ENCODE measurements at regions not wholly inside any gene's neighbourhood (a gene's known extent, or its start where the extent isn't known, plus 50 kb on each side); places are given as distances from the start of the nearest gene placed in this dataset.
"Not testable (repeated sequence)": the region's sequence is repeated elsewhere in the genome, so short reads cannot be mapped to it uniquely, and the experiment has no call there.

DNA sequence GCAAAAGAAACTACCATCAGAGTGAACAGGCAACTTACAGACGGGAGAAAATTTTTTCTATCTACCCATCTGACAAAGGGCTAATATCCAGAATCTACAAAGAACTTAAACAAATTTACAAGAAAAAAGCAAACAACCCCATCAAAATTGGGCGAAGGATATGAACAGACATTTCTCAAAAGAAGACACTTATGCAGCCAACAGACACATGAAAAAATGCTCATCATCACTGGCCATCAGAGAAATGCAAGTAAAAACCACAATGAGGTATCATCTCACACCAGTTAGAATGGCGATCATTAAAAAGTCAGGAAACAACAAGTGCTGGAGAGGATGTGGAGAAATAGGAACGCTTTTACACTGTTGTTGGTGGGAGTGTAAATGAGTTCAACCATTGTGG lies 206.6 kb upstream of the HTR1E start:
- DNase-seq: not testable (repeated sequence)

- DNase-seq: no peak
Observed at GRCh38 chr6:86730216-86730615, 207.1 kb upstream of the HTR1E start.

DNA sequence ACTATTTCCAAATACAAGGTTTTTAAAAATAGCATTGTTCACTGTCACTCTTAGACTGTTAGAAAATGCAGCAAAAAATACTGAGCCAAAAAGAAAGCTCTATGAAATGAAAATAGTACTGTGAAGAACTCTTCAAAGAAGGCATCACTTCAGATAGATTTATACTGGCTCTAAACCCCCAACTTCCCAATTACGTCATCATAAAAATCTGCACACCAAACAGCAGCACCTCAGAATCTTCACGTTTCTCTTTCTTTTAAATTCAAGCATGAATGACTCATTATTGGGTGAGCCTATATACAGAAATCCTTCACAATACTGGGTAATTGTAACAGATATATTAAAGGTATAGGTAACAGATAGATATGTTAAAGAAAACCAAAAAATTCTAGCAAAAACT lies 208.4 kb upstream of the HTR1E start:
- no peak for DNase-seq

GRCh38 chr6:86724695-86725094 lies 212.6 kb upstream of the HTR1E start:
- no peak for DNase-seq

DNA sequence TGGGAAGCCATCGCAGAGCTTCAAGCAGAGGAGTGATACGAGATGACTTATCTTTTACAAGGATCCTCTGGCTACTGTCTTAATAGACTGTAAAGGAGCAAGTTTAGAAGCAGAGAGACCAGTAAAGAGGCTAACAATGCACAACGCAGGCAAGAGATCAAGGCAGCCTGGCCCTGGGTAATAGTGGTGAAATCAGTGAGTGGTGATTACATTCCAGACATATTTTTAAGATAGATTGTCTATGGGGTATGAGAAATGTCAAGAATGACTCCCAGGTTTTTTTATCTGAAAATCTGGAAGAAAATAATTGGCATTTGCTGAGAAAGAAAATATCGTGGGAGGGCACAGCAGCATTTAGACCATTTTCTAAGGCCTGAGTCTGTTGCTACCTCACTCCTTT lies 213.6 kb upstream of the HTR1E start:
- DNase-seq: no peak

DNA sequence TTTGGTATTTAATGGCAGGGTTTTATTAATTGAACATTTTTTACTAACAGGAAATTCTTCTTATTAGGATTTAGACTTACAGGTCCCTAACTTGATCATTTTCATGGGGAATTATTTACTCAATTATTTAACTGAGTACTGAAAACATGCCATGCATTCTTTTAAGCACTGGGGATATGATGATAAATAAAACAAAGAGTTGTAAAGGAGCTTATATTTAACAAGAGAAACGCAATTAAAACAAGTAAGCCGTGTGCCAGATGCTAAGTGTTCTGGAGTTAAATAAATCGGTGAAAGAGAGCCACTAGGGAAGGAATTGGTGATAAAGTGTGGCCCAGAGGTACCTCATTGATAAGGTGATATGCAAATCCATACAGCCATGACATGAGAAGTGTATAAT lies 214.2 kb upstream of the HTR1E start:
- DNase-seq: no peak

DNA sequence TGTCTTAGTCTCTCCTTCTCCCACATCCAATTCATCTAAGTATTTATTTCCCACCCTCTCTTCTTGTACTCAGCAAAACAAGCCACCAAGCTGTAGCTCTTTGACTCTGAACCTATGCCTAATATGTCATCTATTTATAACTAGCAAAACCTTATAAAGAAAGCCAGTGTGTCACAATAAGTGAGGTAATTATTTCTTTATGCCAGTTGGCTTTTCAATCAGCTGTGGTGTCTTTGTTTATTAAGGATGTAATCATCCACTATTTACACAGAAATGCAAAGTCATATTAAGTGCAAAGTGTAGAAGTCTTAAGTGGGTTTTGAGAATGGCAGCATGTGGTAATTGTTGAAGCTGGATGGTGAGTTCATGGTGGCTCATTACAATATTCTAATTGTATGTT lies 215.2 kb upstream of the HTR1E start:
- no peak for DNase-seq

- DNase-seq: no peak
Observed at GRCh38 chr6:86715676-86716075, 221.7 kb upstream of the HTR1E start.

DNA sequence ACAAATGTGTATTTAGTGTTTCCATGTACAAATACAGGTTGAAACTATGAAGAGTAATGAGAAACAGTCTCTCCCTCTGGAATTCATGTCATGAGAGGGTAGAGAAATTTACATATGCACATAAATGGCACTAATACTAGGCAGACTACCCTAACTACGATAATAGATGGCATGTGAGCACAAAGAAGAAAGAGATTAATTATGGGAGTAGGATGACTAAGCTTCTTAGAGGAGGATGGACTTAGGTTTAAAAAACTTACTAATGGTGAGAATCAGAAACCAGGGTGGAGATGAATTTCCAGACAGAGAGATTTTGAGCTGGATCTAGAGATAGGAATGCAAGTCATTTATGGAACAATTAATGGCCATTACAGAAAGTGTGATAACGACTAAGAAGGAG lies 225.3 kb upstream of the HTR1E start:
- DNase-seq: no peak

DNA sequence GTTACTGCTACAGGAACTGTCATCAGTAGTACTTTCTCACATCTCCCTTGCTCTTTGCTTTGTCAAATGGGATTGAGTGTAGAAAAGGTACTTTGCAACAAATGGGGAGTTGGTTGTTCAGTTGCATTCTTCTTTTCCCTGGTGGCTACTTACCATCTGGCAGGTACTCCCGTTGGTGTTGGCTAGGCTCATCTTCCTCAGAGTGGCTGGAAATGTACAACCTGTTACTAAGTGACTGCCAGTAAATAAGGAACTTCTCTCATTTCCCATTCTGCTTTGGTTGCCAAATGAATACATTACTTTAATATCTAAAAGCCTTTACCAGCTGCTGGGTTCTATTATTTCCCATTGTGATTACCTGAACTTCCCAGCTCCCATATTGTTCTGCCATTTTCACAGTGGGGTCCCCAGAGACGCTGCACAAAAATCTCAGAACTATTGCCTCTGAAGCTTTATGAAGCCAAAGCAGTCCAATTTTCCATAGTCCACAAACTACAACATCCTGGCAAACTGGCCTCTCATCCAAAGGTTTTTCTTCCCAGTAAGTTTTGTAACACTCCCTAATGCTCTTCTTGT lies 229.7 kb upstream of the HTR1E start:
- no peak for DNase-seq

- DNase-seq: no peak
Observed at GRCh38 chr6:86706449-86706848, 230.9 kb upstream of the HTR1E start.

- not testable (repeated sequence) for DNase-seq
Observed at GRCh38 chr6:86701228-86701627, 236.1 kb upstream of the HTR1E start.

DNA sequence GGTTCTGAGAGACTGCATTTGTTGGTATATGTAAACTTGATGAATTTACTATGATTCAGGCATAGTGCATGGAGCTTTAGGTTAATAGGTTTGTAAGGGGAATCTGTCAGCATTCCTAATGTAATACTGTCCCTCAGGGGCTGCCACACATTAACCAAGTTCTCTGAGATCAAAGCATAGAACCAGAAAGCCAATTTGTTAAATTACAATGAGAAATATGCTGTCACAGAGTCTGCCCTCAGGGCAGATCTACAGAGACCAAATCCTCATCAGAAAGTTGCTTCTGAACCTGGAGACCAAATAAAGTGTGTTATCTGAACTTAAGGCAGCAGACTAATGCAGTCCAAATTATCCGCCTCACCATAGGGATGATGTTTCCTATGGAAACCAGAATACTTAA lies 250.8 kb upstream of the HTR1E start:
- DNase-seq: no peak

GRCh38 chr6:86685230-86685797 lies 252.0 kb upstream of the HTR1E start:
- DNase-seq: no peak

DNA sequence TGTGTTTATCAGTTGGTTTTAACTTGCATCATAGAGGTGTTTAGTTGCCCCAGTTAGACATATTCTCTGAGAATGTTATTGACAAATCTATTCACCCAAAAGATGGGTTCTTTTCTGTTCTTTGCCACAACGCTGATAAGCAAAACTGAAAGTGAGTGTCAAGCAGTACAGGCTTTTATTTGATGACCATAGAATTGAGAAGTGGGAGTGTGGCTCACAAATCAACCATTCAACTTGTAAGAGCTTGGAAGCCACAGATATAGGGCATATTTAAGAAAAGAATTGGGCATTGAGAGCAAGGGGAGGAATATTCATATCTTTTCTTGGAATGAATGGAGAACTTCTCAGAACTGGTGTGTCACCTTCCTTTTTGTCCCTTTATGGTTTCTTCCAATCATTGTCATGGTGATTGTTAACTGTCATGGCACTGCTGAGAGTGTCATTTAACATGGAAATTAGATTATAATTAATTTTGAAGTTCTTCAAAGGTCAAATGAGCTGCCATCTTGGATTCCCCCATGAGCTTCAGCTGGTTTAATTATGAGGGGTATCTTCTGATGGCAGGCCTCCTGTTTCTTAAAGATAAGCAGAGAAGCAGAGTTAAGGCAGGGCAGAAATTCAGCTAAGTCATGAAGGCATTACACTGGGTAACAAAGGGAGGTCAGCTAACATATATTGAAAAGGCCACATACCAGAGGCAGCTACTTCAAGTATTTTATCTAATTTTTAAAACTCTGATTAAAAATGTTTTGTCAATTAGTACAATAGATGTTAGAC lies 254.0 kb upstream of the HTR1E start:
- DNase-seq: no peak

DNA sequence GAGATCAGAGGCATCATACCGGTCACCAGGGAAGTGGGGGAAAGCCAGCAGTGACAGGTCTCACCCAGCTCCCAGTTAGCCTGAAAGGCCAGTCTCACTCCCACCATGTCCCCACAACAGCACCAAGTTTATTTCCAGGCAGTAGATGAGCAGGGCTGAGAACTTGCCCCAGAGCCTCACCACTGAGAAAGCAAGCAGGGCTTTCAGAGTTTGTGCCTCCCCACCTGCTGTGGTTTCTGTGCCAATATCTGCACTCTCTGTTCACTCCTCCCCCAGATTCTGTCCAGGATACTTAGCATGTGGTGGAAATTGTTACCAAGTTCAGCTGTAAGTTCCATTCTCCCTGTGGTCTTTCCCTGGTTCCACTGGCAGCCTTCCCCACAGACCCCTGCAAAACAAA lies 255.0 kb upstream of the HTR1E start:
- DNase-seq: no peak

GRCh38 chr6:86681140-86681539 lies 256.2 kb upstream of the HTR1E start:
- DNase-seq: not testable (repeated sequence)

DNA sequence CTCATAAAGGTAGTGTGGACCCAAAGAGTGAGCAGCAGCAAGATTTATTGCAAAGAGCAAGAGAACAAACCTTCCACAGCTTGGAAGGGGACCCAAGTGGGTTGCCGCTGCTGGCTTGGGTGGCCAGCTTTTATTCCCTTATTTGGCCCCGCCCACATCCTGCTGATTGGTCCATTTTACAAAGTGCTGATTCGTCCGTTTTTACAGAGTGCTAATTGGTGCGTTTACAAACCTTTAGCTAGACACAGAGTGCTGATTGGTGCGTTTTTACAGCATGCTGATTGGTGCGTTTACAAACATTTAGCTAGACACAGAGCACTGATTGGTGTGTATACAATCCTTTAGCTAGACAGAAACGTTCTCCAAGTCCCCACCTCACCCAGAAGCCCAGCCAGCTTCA lies 265.2 kb upstream of the HTR1E start:
- DNase-seq: not testable (repeated sequence)

DNA sequence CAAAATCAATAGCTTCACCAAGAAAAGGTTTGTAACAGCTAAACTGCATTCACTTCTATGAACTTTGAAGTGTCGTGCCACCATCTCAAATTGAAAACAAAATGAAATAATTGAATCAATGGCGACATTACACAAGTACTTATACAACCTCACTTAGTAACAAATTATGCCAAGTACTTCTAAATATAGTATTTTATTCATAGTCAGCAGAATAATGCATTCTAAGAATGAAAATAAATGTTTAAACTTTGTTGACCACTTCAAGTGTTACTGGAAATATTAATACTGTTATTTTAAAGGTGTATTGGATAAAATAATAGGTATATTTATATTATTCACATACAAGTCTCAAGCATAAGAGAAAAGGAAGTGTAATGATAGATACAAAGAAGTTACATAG lies 280.1 kb upstream of the HTR1E start:
- DNase-seq: no peak

- DNase-seq: no peak
Observed at GRCh38 chr6:86629123-86629522, 308.2 kb upstream of the HTR1E start.

- no peak for DNase-seq
Observed at GRCh38 chr6:86619428-86619827, 317.9 kb upstream of the HTR1E start.

GRCh38 chr6:86615299-86615698 lies 322.0 kb upstream of the HTR1E start:
- no peak for DNase-seq

GRCh38 chr6:86609549-86610388 lies 327.6 kb upstream of the HTR1E start:
- DNase-seq: no peak

- DNase-seq: not testable (repeated sequence)
Observed at GRCh38 chr6:86603364-86603763, 334.0 kb upstream of the HTR1E start.

Data from NCI-H1436 (cell line).